Activated CD4-positive, alpha-beta T cell treated with anti-CD3 and anti-CD28 coated beads, Interleukin-2, amount 50 U/mL, for 48 hours (primary cell): ENCODE measurements at regions not wholly inside any gene's neighbourhood (a gene's known extent, or its start where the extent isn't known, plus 50 kb on each side); places are given as distances from the start of the nearest gene placed in this dataset.
"Not testable (repeated sequence)": the region's sequence is repeated elsewhere in the genome, so short reads cannot be mapped to it uniquely, and the experiment has no call there.

Experiments used
- DNase-seq, 2 experiments: peaks; one replicate each; pipeline ENCODE4 v3.0.0-alpha.2; 2020

DNA sequence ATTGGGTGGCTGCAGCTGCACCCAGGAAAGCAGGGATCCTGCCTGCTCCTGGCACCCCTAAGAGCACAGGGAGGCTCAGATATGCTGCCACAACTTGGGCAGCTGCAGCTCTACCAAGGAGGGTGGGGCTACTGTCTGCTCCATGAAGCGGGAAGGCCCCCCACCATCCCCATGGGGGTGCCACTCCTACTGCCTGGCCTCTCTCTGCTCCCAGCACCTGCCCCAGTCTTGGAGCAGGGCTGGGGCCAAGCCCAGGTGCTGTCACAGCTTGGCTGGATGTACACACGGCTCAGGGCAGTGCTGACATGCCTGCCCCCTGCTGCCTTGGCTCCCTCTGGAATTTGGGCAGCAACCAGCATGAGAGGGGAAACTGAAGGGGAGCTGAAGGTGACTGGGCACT is 214.7 kb upstream of the PLPPR1 start:
- DNase-seq: no peak

GRCh38 chr9:100819980-100820379 is 208.5 kb upstream of the PLPPR1 start:
- no peak for DNase-seq

GRCh38 chr9:100833035-100833434 is 195.5 kb upstream of the PLPPR1 start:
- DNase-seq: not testable (repeated sequence)

GRCh38 chr9:100838857-100839256 is 189.7 kb upstream of the PLPPR1 start:
- DNase-seq: no peak

DNA sequence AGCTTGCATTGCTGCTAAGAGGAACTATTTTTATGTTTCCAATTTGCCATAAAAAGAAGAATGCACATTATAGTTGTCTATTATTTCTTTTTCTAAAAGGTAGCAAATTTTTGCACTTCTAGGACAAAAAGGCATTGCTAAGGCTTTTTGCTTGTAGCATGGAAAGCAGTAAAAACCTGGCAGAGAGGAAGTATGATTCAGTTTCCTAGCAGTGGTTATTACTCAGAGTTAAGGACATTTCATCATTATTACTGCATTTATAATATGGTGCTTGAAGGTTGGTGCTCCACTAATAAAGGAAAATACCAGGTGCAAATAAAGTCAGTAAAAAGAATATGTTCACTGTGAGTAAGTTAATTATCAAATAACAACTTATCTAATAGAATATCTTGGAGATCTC is 179.8 kb upstream of the PLPPR1 start:
- no peak for DNase-seq

DNA sequence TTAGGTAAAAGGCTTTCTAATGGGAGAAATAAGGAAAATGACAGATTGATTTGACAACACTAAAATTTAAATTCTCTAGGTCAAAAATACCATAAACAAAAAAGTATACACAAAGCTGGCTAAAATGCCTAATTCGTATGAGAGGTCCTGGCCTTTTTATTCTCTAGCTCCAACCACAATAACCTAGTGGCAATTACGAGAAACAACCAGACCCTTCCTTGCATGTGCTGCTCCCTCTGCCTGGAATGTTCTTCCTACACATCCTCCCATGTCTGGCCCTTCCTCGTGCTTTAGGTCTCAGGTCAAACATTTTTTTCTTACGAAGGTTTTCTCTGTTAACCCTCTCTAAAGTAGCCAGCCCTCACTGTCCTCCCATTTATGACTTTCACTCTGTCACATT is 176.4 kb upstream of the PLPPR1 start:
- no peak for DNase-seq

DNA sequence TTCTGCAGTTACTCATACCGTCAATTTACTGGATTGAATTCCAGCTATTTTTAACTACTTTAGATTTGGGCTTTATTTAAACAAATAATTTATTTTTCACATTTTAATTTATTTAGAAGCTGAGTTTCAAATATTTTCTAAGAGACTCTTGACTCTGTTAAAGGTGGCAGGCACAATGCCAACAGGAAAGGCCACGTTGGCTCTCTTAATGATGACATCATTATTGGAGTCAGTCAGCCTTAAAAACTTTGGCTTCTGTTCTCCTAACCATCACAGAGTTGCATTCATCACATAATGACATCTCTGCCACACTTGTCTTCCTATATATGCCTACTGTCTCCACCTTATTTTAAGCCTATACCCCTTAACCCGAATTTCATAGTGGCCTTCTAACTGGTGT is 172.3 kb upstream of the PLPPR1 start:
- no peak for DNase-seq

DNA sequence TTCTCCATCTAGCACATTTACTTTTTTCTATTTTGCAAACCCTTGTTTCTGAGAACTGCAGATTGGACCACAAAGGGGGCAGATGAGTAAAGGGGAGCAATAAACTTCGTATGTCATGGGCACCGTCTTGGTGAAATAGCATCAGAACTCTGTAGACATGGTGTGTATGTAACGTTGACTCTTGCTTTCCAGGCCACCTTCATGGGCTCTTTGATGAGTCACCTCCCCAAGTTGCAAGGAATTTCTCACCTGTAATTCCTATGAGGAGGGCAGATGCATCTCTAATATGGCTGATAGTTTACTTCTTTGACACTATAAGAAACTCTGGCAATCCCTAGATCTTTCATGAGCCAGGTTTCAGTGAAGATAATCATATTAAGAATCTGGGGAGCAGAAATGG is 163.4 kb upstream of the PLPPR1 start:
- no peak for DNase-seq

- no peak for DNase-seq
These were observed 162.9 kb upstream of the PLPPR1 start for GRCh38 chr9:100865648-100866047.

DNA sequence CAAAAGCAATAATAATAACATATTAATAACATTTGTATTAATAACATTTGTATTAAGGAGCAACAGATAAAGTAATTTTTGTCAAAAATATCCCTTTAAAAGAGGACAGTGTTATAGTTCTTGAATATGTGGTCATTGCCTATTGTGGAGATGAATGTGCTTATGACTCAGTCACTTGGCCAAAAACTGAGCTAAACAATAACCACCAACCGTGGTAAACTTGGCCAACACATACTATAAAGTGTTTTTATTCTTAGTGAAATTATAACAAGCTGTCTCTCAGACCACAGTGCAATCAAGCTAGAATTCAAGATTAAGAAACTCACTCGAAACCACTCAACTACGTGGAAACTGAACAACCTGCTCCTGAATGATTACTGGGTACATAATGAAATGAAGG is 159.2 kb upstream of the PLPPR1 start:
- DNase-seq: no peak

- no peak for DNase-seq
These were observed 148.6 kb upstream of the PLPPR1 start for GRCh38 chr9:100879884-100880283.

DNA sequence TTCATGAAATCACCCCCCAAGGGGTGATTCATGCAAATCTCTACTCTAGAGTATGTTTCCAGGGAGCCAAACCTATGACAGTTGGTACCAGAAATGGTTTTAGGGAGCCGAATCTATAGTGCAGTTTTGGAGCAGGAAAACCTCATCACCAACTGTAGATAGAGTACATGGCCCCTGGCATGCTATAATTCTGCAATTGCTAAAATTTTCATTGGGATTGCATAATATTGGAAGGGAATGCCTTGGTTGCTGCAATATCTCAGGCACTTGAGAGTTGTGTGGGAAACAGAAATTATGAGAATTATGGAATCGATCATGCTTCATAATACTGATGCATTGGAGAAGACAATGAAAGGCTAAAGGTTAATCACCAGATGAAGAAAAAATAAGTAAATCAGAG is 148.2 kb upstream of the PLPPR1 start:
- no peak for DNase-seq

- DNase-seq: no peak
These were observed 144.0 kb upstream of the PLPPR1 start for GRCh38 chr9:100884518-100884917.

DNA sequence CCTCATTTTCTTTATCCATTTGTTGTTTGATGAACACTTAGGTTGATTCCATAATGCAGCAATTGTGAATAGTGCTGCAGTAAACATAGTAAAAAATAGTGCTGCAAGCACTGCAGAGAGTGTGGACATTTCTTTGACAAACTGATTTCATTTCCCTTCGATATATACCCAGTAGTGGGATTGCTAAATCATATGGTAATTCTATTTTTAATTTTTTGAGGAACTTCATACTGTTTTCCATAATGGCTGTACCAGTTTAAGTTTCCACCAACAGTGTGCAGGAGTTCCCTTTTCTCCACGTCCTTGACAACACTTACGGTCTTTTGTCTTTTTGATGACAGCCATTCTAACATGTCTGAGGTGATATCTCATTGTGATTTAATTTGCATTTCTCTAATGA is 138.2 kb upstream of the PLPPR1 start:
- no peak for DNase-seq

DNA sequence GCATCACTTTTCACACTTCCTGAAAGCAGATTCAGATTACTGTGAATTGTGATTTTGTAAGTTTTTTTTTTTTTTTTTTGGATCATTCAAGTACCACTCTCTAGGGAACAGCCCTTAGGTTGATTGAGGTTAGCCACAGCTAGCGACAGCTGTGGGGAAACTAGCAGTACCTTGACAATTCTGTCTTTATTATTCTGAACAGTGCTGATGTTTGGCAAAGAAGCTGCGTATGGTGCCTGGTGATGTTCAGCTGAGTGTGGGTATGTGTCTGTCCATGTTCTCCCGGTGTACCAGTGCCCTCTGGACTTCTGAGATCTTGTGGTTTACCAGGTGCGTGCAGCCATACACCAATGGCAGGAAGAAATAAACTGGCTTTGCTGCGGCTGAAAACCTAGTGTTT is 117.3 kb upstream of the PLPPR1 start:
- no peak for DNase-seq

DNA sequence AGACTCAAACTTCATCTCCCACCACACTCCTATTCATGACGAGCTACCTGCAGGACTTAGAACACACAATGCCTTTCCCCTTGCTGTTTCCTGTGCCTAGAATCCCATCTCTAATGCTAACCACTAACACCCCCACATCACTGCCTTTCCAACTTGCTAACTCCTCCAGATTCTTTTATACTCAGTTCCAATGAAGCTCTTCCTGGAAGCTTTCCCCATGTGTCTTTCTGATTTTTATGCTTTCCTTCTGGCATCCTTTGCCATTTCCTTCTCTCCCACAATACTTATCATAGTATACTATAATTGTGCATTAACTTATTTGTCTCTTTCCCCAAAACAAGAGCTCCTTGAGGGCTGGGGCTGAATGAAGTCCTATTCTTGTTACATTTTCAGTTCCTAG is 115.3 kb upstream of the PLPPR1 start:
- DNase-seq: no peak

DNA sequence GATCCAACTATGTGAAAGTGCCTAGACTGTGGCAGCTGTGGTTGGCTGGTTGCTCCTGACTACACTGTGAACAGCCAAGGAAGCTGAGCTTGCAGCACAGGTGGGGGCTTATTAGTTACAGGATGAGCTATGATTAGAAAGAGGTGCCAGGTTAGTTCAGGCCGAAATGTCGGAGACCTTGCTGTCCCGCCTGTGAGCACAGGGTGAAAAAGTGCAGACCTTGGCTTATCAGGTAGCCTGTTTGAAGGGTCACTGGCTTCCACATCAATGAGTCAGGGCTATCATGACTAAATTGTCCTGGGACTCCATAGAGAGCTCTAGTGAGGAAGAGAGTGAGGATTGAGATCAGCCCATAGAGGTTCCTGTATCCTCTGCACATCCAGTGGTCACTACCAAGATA is 114.3 kb upstream of the PLPPR1 start:
- DNase-seq: no peak

DNA sequence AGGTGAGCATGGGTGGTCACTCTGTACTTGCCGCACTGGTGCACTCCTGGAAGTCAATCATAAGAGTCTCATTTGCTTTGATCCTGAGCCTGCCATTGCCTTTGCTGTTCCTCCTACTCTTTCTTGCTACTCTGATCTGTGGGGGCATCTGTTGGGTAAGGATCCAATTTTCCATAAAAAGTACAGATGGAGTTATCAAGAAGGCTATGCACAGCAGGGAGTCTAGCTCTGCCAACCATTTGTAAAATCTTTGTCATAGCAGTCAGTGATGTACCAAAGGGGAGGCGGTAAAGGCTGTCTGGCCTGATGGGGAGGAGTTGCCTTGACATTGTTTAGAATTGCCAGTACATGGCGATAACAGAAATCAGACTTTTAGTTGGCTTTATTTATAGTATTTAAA is 109.0 kb upstream of the PLPPR1 start:
- DNase-seq: no peak

DNA sequence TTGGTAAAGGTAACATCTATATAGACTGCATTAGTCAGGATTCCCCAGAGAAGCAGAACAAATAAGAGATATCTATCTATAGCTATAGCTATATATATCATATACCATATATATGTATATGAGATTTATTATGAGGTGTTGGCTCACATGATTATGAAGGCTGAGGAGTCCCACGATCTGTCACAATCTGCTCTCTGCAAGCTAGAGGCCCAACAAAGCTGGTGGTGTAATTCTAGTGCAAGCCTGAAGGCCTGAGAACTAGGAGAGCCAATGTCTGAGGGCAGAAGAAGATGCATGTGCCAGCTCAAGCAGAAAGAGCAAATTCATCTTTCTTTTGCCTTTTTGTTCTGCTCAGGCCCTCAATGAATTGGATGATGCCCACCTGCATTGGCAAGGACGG is 102.2 kb upstream of the PLPPR1 start:
- no peak for DNase-seq

DNA sequence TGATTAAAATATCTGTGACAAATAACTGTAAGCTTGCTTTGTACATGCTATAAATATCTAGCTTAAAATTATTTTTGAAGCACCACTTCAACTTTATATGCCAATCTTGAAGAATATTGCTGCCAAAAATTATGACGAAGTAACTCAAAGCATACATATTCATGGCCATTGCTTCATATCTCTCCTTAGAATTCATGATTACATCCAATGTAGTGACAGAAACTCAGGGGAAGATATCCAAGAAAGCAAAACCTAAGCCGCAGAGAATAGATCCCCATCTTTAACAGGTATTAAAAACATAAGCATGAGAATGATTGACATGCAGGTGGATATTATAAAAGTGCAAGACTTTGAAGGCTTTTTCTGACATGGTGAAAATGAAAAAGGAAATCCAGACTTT is 100.8 kb upstream of the PLPPR1 start:
- no peak for DNase-seq

DNA sequence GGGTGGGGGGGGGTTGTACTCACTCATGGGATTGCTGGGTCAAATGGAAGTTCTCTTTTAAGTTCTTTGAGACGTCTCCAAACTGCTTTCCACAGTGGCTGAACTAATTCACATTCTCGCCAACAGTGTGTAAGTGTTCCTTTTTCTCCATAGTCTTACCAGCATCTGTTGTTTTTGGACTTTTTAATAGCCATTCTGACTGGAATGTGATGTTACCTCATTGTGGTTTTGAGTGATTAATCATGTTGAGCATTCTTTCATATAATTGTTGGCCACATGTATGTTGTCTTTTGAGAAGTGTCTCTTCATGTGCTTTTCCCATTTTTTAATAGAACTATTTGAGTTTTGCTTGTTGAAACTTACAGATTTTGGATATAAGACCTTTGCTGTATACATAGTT is 94.9 kb upstream of the PLPPR1 start:
- no peak for DNase-seq

DNA sequence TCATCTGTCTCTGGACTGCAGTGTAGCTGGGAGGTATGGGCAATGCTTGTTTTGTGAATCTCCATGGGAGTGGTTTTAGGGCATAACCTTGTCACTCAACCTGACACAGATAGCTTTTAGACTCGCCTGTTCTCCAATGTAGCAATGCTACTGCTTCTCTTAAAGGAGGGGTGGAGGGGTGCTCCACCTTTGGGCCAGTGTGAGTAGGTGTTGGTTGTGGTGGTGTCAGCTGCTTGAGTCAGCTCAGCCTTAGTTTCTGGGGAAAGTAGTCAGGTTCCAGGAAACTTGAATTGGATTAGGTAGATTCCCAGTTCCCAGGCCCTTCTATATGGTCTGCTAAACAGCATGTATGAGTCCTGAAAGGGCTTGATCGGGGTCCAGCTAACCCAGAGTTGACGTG is 91.1 kb upstream of the PLPPR1 start:
- DNase-seq: no peak

GRCh38 chr9:100938507-100938906 is 90.0 kb upstream of the PLPPR1 start:
- DNase-seq: no peak

- no peak for DNase-seq
These were observed 88.9 kb upstream of the PLPPR1 start for GRCh38 chr9:100939636-100940035.

- DNase-seq: no peak
These were observed 69.3 kb upstream of the PLPPR1 start for GRCh38 chr9:100959226-100959625.
